ENCODE measurements at regions not wholly inside any gene's neighbourhood (a gene's known extent, or its start where the extent isn't known, plus 50 kb on each side); places are given as distances from the start of the nearest gene placed in this dataset.

DNA sequence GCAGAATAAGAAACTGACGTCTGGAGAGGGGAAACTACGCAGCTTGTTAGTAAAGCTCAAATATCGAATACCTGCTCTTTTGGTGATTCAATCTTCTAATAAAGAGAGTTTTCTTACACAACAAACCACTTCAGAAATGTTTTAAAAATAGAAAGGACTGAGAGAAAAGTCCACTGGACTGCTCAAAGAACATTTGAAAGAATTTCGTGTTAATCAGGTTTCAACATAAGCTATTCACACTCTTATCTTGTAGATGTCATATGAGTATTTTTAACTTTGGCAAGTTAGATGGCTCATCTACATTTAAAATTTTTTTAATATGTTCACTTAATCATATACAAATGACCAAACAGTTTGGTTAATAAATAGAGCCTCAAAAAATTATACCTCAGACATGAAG, 95.6 kb upstream of the FAM216B start:
- intact Hi-C loops (cut with DNase I) = no loop called here
- Histone ChIP-seq H3K9me3 (ENCODE audit: control insufficient read depth in 2 of 3, insufficient read depth in 1 of 3, low read length in 3 of 3) (no peaks in the 10 kb centered on the region), H3K4me3 (ENCODE audit: low read length in 3 of 3) (no peak overlapping the region), H3K4me1 (ENCODE audit: control insufficient read depth in 2 of 3, insufficient read depth in 2 of 3, low read depth in 1 of 3, low read length in 3 of 3) (no peaks in the 10 kb centered on the region), H3K9ac (ENCODE audit: low read length in 3 of 3) (no peak overlapping the region), H3K27me3 (ENCODE audit: control insufficient read depth, insufficient read depth, low read length) (no peaks in the 10 kb centered on the region), H3K36me3 (ENCODE audit: control insufficient read depth in 2 of 3, insufficient read depth in 3 of 3, low read length in 3 of 3) (no peaks in the 10 kb centered on the region), H3K27ac (ENCODE audit: low read depth in 2 of 2, low read length in 2 of 2) (no peak overlapping the region)
- no peak for DNase-seq
- TF ChIP-seq, protein P1, sequence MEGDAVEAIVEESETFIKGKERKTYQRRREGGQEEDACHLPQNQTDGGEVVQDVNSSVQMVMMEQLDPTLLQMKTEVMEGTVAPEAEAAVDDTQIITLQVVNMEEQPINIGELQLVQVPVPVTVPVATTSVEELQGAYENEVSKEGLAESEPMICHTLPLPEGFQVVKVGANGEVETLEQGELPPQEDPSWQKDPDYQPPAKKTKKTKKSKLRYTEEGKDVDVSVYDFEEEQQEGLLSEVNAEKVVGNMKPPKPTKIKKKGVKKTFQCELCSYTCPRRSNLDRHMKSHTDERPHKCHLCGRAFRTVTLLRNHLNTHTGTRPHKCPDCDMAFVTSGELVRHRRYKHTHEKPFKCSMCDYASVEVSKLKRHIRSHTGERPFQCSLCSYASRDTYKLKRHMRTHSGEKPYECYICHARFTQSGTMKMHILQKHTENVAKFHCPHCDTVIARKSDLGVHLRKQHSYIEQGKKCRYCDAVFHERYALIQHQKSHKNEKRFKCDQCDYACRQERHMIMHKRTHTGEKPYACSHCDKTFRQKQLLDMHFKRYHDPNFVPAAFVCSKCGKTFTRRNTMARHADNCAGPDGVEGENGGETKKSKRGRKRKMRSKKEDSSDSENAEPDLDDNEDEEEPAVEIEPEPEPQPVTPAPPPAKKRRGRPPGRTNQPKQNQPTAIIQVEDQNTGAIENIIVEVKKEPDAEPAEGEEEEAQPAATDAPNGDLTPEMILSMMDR (IDR thresholded peaks at IDR 0.05; ENCODE audit: borderline replicate concordance, extremely low read depth, insufficient read depth) = no peak
- no peak for FAIRE-seq

DNA sequence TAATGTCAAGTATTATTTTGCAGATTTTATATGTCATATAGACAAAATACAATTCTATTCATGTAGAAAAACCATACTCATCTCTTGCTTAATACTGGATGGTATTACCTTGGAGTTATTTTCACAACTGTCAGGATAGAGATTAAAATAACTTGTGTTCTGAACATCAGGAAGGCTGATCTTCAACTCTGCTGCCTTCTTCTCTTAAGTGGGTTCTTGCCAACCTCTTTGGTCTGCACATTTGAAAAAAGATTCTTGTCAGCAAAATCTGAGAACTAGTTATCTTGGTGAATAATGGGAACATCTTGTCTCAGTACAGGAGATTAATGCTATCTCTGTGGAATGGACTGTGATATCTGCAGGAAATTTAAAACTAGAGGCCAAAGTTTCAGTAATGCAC, 95.2 kb upstream of the FAM216B start:
- Histone ChIP-seq H3K27me3 (ENCODE audit: control insufficient read depth, insufficient read depth, low read length) (no peaks in the 10 kb centered on the region), H3K4me1 (ENCODE audit: control insufficient read depth in 2 of 3, insufficient read depth in 2 of 3, low read depth in 1 of 3, low read length in 3 of 3) (no peaks in the 10 kb centered on the region), H3K4me3 (ENCODE audit: low read length in 3 of 3) (no peak overlapping the region), H3K9me3 (ENCODE audit: control insufficient read depth in 2 of 3, insufficient read depth in 1 of 3, low read length in 3 of 3) (no peaks in the 10 kb centered on the region), H3K27ac (ENCODE audit: low read depth in 2 of 2, low read length in 2 of 2) (no peak overlapping the region), H3K36me3 (ENCODE audit: control insufficient read depth in 2 of 3, insufficient read depth in 3 of 3, low read length in 3 of 3) (no peaks in the 10 kb centered on the region), H3K9ac (ENCODE audit: low read length in 3 of 3) (no peak overlapping the region)
- intact Hi-C loops (cut with DNase I) = no loop called here
- FAIRE-seq (no peak), DNase-seq (no peak)
- TF ChIP-seq, protein P1 (IDR thresholded peaks at IDR 0.05; ENCODE audit: borderline replicate concordance, extremely low read depth, insufficient read depth) = no peak

DNA sequence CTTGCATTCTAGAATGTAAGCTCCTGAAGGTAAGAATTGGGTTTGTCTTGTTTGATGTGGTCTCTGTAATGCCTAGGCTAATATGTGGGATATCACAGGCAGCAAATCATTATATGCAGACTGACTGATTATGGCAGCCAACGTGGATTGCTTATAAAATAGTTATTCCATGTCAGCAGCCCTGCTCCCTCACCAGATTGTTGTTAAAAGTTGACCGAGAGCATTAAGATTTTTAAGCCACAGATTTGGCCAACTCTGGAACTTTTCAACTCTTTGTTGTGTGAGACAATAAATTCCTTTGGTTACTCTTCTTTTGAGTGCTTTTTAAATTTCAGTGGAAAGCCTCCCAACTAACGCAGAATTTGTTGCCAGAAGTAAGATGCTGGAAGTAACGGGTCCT, 92.6 kb upstream of the FAM216B start:
- no peaks in the 10 kb centered on the region for H3K9me3 ChIP-seq (ENCODE audit: control insufficient read depth in 2 of 3, insufficient read depth in 1 of 3, low read length in 3 of 3)
- intact Hi-C loops (cut with DNase I) = no loop called here
- no peak overlapping the region for H3K9ac ChIP-seq (ENCODE audit: low read length in 3 of 3)
- H3K27me3 ChIP-seq (ENCODE audit: control insufficient read depth, insufficient read depth, low read length) = no peaks in the 10 kb centered on the region
- DNase-seq (no peak), FAIRE-seq (no peak)
- TF ChIP-seq, protein P1 (IDR thresholded peaks at IDR 0.05; ENCODE audit: borderline replicate concordance, extremely low read depth, insufficient read depth) = no peak
- no peak overlapping the region for H3K4me3 ChIP-seq (ENCODE audit: low read length in 3 of 3)
- no peak overlapping the region for H3K27ac ChIP-seq (ENCODE audit: low read depth in 2 of 2, low read length in 2 of 2)
- H3K36me3 ChIP-seq (ENCODE audit: control insufficient read depth in 2 of 3, insufficient read depth in 3 of 3, low read length in 3 of 3) = no peaks in the 10 kb centered on the region
- no peaks in the 10 kb centered on the region for H3K4me1 ChIP-seq (ENCODE audit: control insufficient read depth in 2 of 3, insufficient read depth in 2 of 3, low read depth in 1 of 3, low read length in 3 of 3)

DNA sequence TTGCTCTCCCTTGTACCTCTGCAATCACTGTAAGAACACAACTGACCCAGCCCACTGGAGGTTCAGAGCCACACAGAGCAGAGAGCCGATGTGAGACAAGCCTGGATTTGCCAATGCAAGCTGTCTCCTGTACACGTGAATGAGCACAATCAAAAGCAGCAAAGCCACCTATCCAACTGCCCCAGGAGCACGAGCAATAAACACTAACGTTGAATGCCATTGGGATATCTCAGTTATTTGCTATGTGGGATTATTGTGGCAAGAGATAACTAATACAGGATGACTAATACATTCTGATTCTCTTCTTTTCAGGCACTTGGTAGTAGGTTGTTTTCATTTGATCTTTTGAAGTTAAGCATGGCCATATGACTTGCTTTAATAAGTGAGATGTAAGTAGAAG, 85.2 kb upstream of the FAM216B start:
- TF ChIP-seq, protein P1 (IDR thresholded peaks at IDR 0.05; ENCODE audit: borderline replicate concordance, extremely low read depth, insufficient read depth) = no peak
- FAIRE-seq (no peak), DNase-seq (no peak)
- no peak overlapping the region for H3K9ac ChIP-seq (ENCODE audit: low read length in 3 of 3)
- no peaks in the 10 kb centered on the region for H3K27me3 ChIP-seq (ENCODE audit: control insufficient read depth, insufficient read depth, low read length)
- no peak overlapping the region for H3K4me3 ChIP-seq (ENCODE audit: low read length in 3 of 3)
- no peak overlapping the region for H3K27ac ChIP-seq (ENCODE audit: low read depth in 2 of 2, low read length in 2 of 2)
- H3K4me1 ChIP-seq (ENCODE audit: control insufficient read depth in 2 of 3, insufficient read depth in 2 of 3, low read depth in 1 of 3, low read length in 3 of 3) = no peaks in the 10 kb centered on the region
- H3K9me3 ChIP-seq (ENCODE audit: control insufficient read depth in 2 of 3, insufficient read depth in 1 of 3, low read length in 3 of 3) = no peaks in the 10 kb centered on the region
- H3K36me3 ChIP-seq (ENCODE audit: control insufficient read depth in 2 of 3, insufficient read depth in 3 of 3, low read length in 3 of 3) = no peaks in the 10 kb centered on the region
- intact Hi-C loops (cut with DNase I) = no loop called here
